Natural killer cell (primary cell): ENCODE measurements at regions not wholly inside any gene's neighbourhood (a gene's known extent, or its start where the extent isn't known, plus 50 kb on each side); places are given as distances from the start of the nearest gene placed in this dataset.

ENCODE experiments used
- ATAC-seq, 3 donors: fragments of 150-1000 bp in 2 of 3; fragments of 200-7000 bp in 1 of 3; cut with Tn5 transposase; 1 replicate in 1 of 3; 2 replicates in 2 of 3; pipeline ENCODE4 v1.10.0; 2021; ENCODE audit warnings: mild to moderate bottlenecking in 2 of 3, moderate library complexity in 2 of 3
- DNase-seq, 2 donors: peaks; one replicate each; pipeline versions ENCODE4 v3.0.0 to v3.0.0-alpha.2; 2013 to 2021; ENCODE audit warnings: mixed read lengths in 1 of 2
- H3K27ac ChIP-seq: one replicate; pipeline ENCODE4 v1.5.1; 2013; ENCODE audit warnings: mild to moderate bottlenecking, low read length
- H3K27me3 ChIP-seq: one replicate; pipeline ENCODE4 v1.6.1; 2013; ENCODE audit warnings: low read length; ENCODE audit not compliant: control insufficient read depth, insufficient read depth
- H3K36me3 ChIP-seq: one replicate; pipeline ENCODE4 v1.6.1; 2013; ENCODE audit warnings: low read length; ENCODE audit not compliant: control insufficient read depth, insufficient read depth
- H3K4me1 ChIP-seq: one replicate; pipeline ENCODE4 v1.6.1; 2013; ENCODE audit warnings: low read length; ENCODE audit not compliant: control insufficient read depth, insufficient read depth
- H3K4me3 ChIP-seq: one replicate; pipeline ENCODE4 v1.5.1; 2013; ENCODE audit warnings: low read length
- H3K9me3 ChIP-seq: one replicate; pipeline ENCODE4 v1.6.1; 2013; ENCODE audit warnings: low read length; ENCODE audit not compliant: control insufficient read depth, insufficient read depth
- H3K27ac Mint-ChIP-seq, 2 donors: one replicate each; pipeline ENCODE4 v1.8.0; 2022; ENCODE audit warnings: mild to moderate bottlenecking in 2 of 2, mixed read lengths in 2 of 2, moderate library complexity in 1 of 2
- H3K27me3 Mint-ChIP-seq, 2 donors: one replicate each; pipeline ENCODE4 v1.8.0; 2022; ENCODE audit warnings: low read depth in 2 of 2, mixed read lengths in 2 of 2
- H3K36me3 Mint-ChIP-seq: one replicate; pipeline ENCODE4 v1.8.0; 2022; ENCODE audit warnings: mixed read lengths
- H3K4me1 Mint-ChIP-seq, 2 donors: one replicate each; pipeline ENCODE4 v1.8.0; 2022; ENCODE audit warnings: mixed read lengths in 2 of 2
- H3K4me3 Mint-ChIP-seq: one replicate; pipeline ENCODE4 v1.8.0; 2022; ENCODE audit warnings: mild to moderate bottlenecking, moderate library complexity, mixed read lengths
- H3K9me3 Mint-ChIP-seq, 2 donors: one replicate each; pipeline ENCODE4 v1.8.0; 2022; ENCODE audit warnings: mixed read lengths in 2 of 2
- WGBS: methylation state at CpG from one replicate; pipeline ENCODE4 v1.1.7; 2013; ENCODE audit warnings: missing lambda C conversion rate; ENCODE audit not compliant: insufficient coverage; 5-methylcytosine and 5-hydroxymethylcytosine counted together
- intact Hi-C: fragments of 100-400 bp; cut with micrococcal nuclease; formaldehyde crosslinking; loops from one replicate; pipeline ENCODE4 v1.14.2; 2022
- TF ChIP-seq, protein P1 (sequence below): fragments of 200-600 bp; IDR thresholded peaks from one replicate; pipeline ENCODE4 v1.8.0; 2022; ENCODE audit warnings: antibody characterized with exemption

DNA sequence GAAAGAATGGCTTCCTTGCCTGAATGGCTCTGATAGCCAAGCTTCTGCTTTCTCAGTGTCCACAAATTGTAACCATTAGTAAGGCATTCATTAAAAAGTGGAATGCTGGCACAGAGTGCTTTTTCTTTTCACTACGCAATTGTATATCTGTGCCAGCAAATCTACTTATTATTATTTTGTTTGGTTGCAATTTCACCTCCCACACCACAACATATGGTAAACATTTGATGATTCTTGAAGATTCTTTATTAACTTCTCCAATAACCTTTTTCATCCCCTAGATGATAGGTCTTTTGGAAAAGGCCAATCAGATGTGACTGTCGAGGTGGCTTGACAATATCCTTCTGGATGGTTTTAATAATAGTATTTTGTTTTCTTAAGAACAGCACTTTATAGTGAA lies 234.1 kb downstream of the TMEM38B start:
- Histone ChIP-seq H3K4me3 (no peak overlapping the region), H3K4me1 (no peaks in the 10 kb centered on the region), H3K9me3 (no peaks in the 10 kb centered on the region), H3K36me3 (no peaks in the 10 kb centered on the region), H3K27ac (no peak overlapping the region), H3K27me3 (no peaks in the 10 kb centered on the region)
- WGBS, result no CpG with 5 or more reads among the region's 2 CpGs
- H3K27ac Mint-ChIP-seq, result no peak overlapping the region
- H3K9me3 Mint-ChIP-seq, result no peaks in the 10 kb centered on the region
- no peak overlapping the region for H3K4me3 Mint-ChIP-seq
- no peaks in the 10 kb centered on the region for H3K36me3 Mint-ChIP-seq
- no peak for ATAC-seq
- TF ChIP-seq, protein P1, sequence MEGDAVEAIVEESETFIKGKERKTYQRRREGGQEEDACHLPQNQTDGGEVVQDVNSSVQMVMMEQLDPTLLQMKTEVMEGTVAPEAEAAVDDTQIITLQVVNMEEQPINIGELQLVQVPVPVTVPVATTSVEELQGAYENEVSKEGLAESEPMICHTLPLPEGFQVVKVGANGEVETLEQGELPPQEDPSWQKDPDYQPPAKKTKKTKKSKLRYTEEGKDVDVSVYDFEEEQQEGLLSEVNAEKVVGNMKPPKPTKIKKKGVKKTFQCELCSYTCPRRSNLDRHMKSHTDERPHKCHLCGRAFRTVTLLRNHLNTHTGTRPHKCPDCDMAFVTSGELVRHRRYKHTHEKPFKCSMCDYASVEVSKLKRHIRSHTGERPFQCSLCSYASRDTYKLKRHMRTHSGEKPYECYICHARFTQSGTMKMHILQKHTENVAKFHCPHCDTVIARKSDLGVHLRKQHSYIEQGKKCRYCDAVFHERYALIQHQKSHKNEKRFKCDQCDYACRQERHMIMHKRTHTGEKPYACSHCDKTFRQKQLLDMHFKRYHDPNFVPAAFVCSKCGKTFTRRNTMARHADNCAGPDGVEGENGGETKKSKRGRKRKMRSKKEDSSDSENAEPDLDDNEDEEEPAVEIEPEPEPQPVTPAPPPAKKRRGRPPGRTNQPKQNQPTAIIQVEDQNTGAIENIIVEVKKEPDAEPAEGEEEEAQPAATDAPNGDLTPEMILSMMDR, result no peak
- H3K27me3 Mint-ChIP-seq, result peaks cover 5 to 11% of the 10 kb centered on the region in 2 donors
- intact Hi-C loops, result no loop called here
- no peak for DNase-seq
- H3K4me1 Mint-ChIP-seq, result no peaks in the 10 kb centered on the region

DNA sequence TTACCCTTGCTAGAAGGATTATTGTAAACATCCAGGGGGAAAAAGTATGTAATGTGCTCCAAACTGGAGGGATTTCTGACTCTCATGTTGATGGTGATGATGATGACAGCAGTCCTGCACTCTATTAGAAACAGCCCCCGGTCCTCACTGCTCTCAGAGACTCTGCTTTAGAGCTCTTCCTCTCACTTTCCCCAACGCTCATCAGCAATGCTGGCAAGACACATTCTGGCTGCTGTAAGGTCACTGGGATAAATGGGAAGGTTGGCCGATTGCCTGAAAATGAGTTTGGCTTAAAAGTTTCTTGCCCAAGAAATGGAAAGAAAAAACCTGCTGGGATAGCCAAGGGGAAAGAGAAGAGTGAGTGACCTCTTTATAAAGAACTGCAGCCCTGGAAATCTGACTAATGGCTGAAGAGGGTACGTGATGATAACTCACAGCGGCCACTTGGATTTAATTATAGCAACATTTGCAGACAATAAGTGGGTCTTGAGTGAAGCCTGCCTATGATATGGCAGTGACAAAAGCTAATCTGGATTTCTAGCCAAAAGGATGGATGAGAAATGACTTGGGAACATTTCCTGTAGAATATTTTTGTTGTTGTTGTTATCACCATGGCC lies 235.8 kb downstream of the TMEM38B start:
- Mint-ChIP-seq H3K27me3 (peaks cover 5 to 11% of the 10 kb centered on the region in 2 donors), H3K4me3 (no peak overlapping the region), H3K27ac (no peak overlapping the region), H3K4me1 (no peaks in the 10 kb centered on the region), H3K9me3 (peaks cover 0 to 5% of the 10 kb centered on the region in 2 donors), H3K36me3 (no peaks in the 10 kb centered on the region)
- ATAC-seq (no peak), DNase-seq (no peak)
- TF ChIP-seq, protein P1, result no peak
- intact Hi-C loops, result no loop called here
- no peak overlapping the region for H3K27ac ChIP-seq
- no peaks in the 10 kb centered on the region for H3K36me3 ChIP-seq
- 88% methylated on average over 4 of the region's 5 CpGs for WGBS
- H3K27me3 ChIP-seq, result no peaks in the 10 kb centered on the region
- no peaks in the 10 kb centered on the region for H3K9me3 ChIP-seq
- H3K4me3 ChIP-seq, result no peak overlapping the region
- no peaks in the 10 kb centered on the region for H3K4me1 ChIP-seq

DNA sequence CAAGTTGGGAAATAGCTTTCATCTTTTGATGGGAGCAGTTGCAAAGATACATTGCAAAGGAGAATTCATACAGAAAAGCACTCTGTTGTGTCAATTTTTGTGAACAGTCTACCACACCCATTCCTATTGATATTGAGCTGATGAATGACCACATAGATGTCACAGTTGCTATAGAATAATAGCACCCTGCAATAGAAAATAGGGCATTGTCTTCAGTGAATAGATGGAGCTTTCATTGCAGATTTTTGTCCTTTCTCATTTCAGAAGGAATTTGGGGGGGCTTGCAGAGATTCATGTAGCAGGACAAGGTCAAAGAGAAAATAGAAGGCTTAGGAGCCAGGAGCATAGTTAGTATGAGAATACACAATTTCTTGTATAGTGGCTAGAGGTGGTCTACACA lies 237.9 kb downstream of the TMEM38B start:
- H3K27ac ChIP-seq, result no peak overlapping the region
- no peak overlapping the region for H3K4me3 ChIP-seq
- no peaks in the 10 kb centered on the region for H3K4me1 ChIP-seq
- Mint-ChIP-seq H3K4me1 (no peaks in the 10 kb centered on the region), H3K9me3 (peaks cover 0 to 5% of the 10 kb centered on the region in 2 donors), H3K4me3 (no peak overlapping the region), H3K27me3 (peaks cover 5 to 11% of the 10 kb centered on the region in 2 donors), H3K36me3 (no peaks in the 10 kb centered on the region), H3K27ac (no peak overlapping the region)
- intact Hi-C loops, result no loop called here
- TF ChIP-seq, protein P1, result no peak
- H3K36me3 ChIP-seq, result no peaks in the 10 kb centered on the region
- DNase-seq (no peak), ATAC-seq (no peak)
- no peaks in the 10 kb centered on the region for H3K27me3 ChIP-seq
- no peaks in the 10 kb centered on the region for H3K9me3 ChIP-seq

DNA sequence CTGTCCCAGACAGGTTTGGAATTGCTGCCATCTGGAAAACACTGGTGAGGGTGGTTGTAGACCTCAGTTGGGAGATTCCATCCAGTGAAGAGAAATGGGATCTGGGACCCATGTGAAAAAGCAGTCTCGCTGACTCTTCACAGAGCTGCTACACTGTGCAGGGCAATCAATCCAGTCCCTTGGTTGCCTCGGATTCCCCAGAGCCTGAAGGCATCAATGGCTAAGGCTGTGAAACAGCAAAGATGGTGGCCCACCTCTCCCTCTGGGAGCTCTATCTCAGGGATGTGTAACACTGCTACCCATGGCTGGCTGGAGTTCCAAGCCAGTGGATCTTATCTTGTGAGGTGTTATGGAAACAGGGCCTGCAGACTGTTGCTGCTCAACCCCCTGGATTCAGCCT lies 256.1 kb downstream of the TMEM38B start:
- intact Hi-C loops, result no loop called here
- Histone ChIP-seq H3K27ac (no peak overlapping the region), H3K4me1 (no peaks in the 10 kb centered on the region), H3K4me3 (no peak overlapping the region), H3K36me3 (no peaks in the 10 kb centered on the region), H3K9me3 (peaks cover 2% of the 10 kb centered on the region), H3K27me3 (no peaks in the 10 kb centered on the region)
- Mint-ChIP-seq H3K27ac (no peak overlapping the region), H3K4me1 (no peaks in the 10 kb centered on the region), H3K9me3 (peaks cover 9 to 13% of the 10 kb centered on the region in 2 donors), H3K36me3 (peaks cover 27% of the 10 kb centered on the region), H3K4me3 (no peak overlapping the region), H3K27me3 (peaks cover 10 to 23% of the 10 kb centered on the region in 2 donors)
- DNase-seq (no peak), ATAC-seq (no peak)
- WGBS, result 92% methylated on average over 2 of the region's 2 CpGs
- TF ChIP-seq, protein P1, result no peak
